ENCODE measurements at regions not wholly inside any gene's neighbourhood (a gene's known extent, or its start where the extent isn't known, plus 50 kb on each side); places are given as distances from the start of the nearest gene placed in this dataset.

- DNase-seq, result no peak
- no peaks in the 10 kb centered on the region for H3K9me3 ChIP-seq (replicated peaks; ENCODE audit: insufficient read depth, low read length)
- H3F3A ChIP-seq (ENCODE audit: insufficient read depth, low read length), result no peaks in the 10 kb centered on the region
- H3K4me3 ChIP-seq (ENCODE audit: low read length), result no peak overlapping the region
- no peak overlapping the region for H3K9ac ChIP-seq (ENCODE audit: low read length)
- H3K4me2 ChIP-seq (ENCODE audit: low read depth, low read length), result no peak overlapping the region
- no peak for TF ChIP-seq CTCF (IDR thresholded peaks at IDR 0.05; ENCODE audit: low read length)
- no peak for TF ChIP-seq EZH2 (optimal IDR thresholded peaks at IDR 0.05; ENCODE audit: low read depth, low read length)
- no peak for TF ChIP-seq EZH2phosphoT487 (IDR thresholded peaks at IDR 0.05; ENCODE audit: low read length)
- no peaks in the 10 kb centered on the region for H3K4me1 ChIP-seq (ENCODE audit: low read length)
- H3K27ac ChIP-seq (ENCODE audit: low read length), result no peak overlapping the region
- H3K9me2 ChIP-seq (replicated peaks; ENCODE audit: insufficient read depth, low read length), result no peaks in the 10 kb centered on the region
- H2AFZ ChIP-seq (ENCODE audit: low read length), result no peak overlapping the region
- no peaks in the 10 kb centered on the region for H3K79me2 ChIP-seq (ENCODE audit: low read length)
- H3K27me3 ChIP-seq (replicated peaks; ENCODE audit: insufficient read depth, low read length), result no peaks in the 10 kb centered on the region
- no peaks in the 10 kb centered on the region for H3K36me3 ChIP-seq (replicated peaks; ENCODE audit: insufficient read depth, low read length)
- no peaks in the 10 kb centered on the region for H4K20me1 ChIP-seq (ENCODE audit: insufficient read depth, low read length)
These were observed 229.6 kb upstream of the GPR101 start for GRCh38 chrX:137263374-137263773.

GRCh38 chrX:137245183-137245582 is 211.4 kb upstream of the GPR101 start:
- Histone ChIP-seq H3K9me2 (replicated peaks; ENCODE audit: insufficient read depth, low read length) (no peaks in the 10 kb centered on the region), H3F3A (ENCODE audit: insufficient read depth, low read length) (no peaks in the 10 kb centered on the region), H3K79me2 (ENCODE audit: low read length) (no peaks in the 10 kb centered on the region), H3K4me2 (ENCODE audit: low read depth, low read length) (no peak overlapping the region), H4K20me1 (ENCODE audit: insufficient read depth, low read length) (no peaks in the 10 kb centered on the region), H3K9me3 (replicated peaks; ENCODE audit: insufficient read depth, low read length) (no peaks in the 10 kb centered on the region), H3K4me1 (ENCODE audit: low read length) (no peaks in the 10 kb centered on the region), H3K27ac (ENCODE audit: low read length) (no peak overlapping the region), H2AFZ (ENCODE audit: low read length) (no peak overlapping the region), H3K27me3 (replicated peaks; ENCODE audit: insufficient read depth, low read length) (no peaks in the 10 kb centered on the region), H3K4me3 (ENCODE audit: low read length) (no peak overlapping the region), H3K36me3 (replicated peaks; ENCODE audit: insufficient read depth, low read length) (no peaks in the 10 kb centered on the region), H3K9ac (ENCODE audit: low read length) (no peak overlapping the region)
- TF ChIP-seq CTCF (IDR thresholded peaks at IDR 0.05; ENCODE audit: low read length) (no peak), EZH2phosphoT487 (IDR thresholded peaks at IDR 0.05; ENCODE audit: low read length) (no peak), EZH2 (optimal IDR thresholded peaks at IDR 0.05; ENCODE audit: low read depth, low read length) (no peak)
- no peak for DNase-seq

GRCh38 chrX:137236837-137237236 is 203.0 kb upstream of the GPR101 start:
- Histone ChIP-seq H3K9me3 (replicated peaks; ENCODE audit: insufficient read depth, low read length) (no peaks in the 10 kb centered on the region), H3K9me2 (replicated peaks; ENCODE audit: insufficient read depth, low read length) (no peaks in the 10 kb centered on the region), H3K36me3 (replicated peaks; ENCODE audit: insufficient read depth, low read length) (no peaks in the 10 kb centered on the region), H3K79me2 (ENCODE audit: low read length) (no peaks in the 10 kb centered on the region), H2AFZ (ENCODE audit: low read length) (no peak overlapping the region), H3K9ac (ENCODE audit: low read length) (no peak overlapping the region), H3K27me3 (replicated peaks; ENCODE audit: insufficient read depth, low read length) (no peaks in the 10 kb centered on the region), H3F3A (ENCODE audit: insufficient read depth, low read length) (no peaks in the 10 kb centered on the region), H3K4me3 (ENCODE audit: low read length) (no peak overlapping the region), H3K27ac (ENCODE audit: low read length) (no peak overlapping the region), H4K20me1 (ENCODE audit: insufficient read depth, low read length) (no peaks in the 10 kb centered on the region), H3K4me2 (ENCODE audit: low read depth, low read length) (no peak overlapping the region), H3K4me1 (ENCODE audit: low read length) (no peaks in the 10 kb centered on the region)
- DNase-seq, result no peak
- TF ChIP-seq EZH2 (optimal IDR thresholded peaks at IDR 0.05; ENCODE audit: low read depth, low read length) (no peak), EZH2phosphoT487 (IDR thresholded peaks at IDR 0.05; ENCODE audit: low read length) (no peak), CTCF (IDR thresholded peaks at IDR 0.05; ENCODE audit: low read length) (no peak)
